Fibroblast of mammary gland (primary cell): ENCODE measurements at regions not wholly inside any gene's neighbourhood (a gene's known extent, or its start where the extent isn't known, plus 50 kb on each side); places are given as distances from the start of the nearest gene placed in this dataset.

Experiments used
- DNase-seq: peaks from one replicate; pipeline ENCODE4 v3.0.0-alpha.2; 2010; ENCODE audit warnings: low read depth
- H3K4me3 ChIP-seq: 2 replicates; pipeline ENCODE4 v1.5.1; 2011; ENCODE audit warnings: low read depth, mild to moderate bottlenecking, low read length, moderate library complexity; ENCODE audit not compliant: control insufficient read depth
- TF ChIP-seq, protein P1 (sequence below): conservative IDR thresholded peaks from 2 replicates; pipeline ENCODE4 v1.5.1; 2011; ENCODE audit warnings: low read depth, low read length, inconsistent platforms; ENCODE audit not compliant: control insufficient read depth, insufficient read depth

DNA sequence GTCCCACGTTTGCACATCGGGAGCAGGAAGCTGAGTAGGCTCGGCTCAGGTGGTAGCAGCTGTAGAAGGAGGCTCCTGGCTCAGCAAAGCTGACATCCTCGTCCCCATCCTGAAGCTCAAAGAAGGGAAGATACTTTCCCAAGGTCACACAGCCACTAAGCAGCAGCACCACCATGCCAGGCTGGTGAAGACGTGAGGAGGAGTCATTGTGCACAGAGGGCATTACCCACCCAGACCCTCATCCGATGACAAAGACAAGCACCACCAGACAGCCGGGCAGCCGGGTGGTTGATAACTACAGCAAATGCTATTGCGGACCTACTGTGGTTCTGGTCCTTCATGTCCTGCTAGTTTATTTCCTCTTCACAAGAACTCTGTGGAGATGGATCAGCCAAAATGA, 186.9 kb downstream of the MATN1 start:
- DNase-seq: no peak
- H3K4me3 ChIP-seq: no peak overlapping the region
- TF ChIP-seq, protein P1, sequence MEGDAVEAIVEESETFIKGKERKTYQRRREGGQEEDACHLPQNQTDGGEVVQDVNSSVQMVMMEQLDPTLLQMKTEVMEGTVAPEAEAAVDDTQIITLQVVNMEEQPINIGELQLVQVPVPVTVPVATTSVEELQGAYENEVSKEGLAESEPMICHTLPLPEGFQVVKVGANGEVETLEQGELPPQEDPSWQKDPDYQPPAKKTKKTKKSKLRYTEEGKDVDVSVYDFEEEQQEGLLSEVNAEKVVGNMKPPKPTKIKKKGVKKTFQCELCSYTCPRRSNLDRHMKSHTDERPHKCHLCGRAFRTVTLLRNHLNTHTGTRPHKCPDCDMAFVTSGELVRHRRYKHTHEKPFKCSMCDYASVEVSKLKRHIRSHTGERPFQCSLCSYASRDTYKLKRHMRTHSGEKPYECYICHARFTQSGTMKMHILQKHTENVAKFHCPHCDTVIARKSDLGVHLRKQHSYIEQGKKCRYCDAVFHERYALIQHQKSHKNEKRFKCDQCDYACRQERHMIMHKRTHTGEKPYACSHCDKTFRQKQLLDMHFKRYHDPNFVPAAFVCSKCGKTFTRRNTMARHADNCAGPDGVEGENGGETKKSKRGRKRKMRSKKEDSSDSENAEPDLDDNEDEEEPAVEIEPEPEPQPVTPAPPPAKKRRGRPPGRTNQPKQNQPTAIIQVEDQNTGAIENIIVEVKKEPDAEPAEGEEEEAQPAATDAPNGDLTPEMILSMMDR: no peak

- DNase-seq: no peak
Observed at GRCh38 chr1:30535595-30536325, 187.6 kb downstream of the MATN1 start.

GRCh38 chr1:30534551-30534940, 188.8 kb downstream of the MATN1 start:
- TF ChIP-seq, protein P1: no peak
- no peak overlapping the region for H3K4me3 ChIP-seq
- DNase-seq: no peak

More at GRCh38 chr1:30535595-30536325, 187.6 kb downstream of the MATN1 start:
- TF ChIP-seq, protein P1: no peak
- no peak overlapping the region for H3K4me3 ChIP-seq

DNA sequence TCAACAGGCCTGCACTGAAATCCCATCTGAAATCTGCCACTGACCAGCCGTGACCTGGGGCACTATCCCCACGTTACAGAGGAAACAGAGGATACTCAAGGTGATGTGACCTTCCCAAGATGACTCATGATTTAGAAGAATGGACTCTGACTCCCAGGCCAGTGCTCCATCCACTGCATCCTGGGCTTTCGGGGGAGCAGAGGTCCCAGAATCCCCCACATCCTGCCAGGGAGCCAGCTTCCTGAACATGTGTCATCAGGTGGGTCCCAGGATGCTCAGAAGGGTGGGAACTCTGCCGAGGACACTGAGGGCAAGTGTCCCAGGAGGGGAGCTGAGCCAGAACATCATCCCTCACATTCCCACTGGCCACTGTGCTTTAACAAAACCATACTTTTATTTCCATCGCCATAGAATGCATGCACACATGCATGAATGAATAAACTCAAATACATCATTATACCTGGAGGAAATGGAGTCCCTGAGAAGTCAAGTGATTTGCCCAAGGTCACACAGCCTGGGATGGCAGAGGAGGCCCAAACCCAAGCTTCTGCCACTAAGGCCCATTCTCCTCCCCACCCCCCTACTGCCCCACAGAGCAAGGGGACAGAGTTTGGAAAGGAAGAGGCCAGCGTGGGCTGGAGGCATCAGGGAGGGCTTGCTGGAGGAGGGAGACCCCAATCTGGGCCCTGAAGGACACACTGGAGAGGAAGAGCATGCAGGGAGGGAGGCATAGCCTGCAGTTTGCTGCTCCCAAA, 189.4 kb downstream of the MATN1 start:
- DNase-seq: no peak
- H3K4me3 ChIP-seq: no peak overlapping the region
- TF ChIP-seq, protein P1: no peak

DNA sequence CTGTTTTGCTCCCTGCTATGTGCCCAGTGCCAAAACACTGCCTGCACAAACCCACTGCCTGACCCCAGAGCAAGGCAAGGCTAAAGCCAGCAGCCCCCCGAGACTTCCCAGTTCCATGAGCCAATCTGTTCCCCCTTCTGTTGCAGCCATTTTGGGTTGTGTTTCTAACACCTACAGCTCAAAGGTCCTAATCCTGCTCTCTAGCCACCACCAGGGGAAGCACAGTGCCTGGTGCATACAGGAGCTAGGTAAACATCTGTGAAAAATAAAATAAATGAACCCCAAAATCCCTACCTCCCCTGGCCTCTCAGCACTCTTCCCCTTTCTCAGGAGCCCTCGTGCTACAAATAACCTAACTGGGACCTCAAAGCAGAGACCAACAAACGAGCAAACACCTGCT, 190.2 kb downstream of the MATN1 start:
- no peak for DNase-seq
- no peak overlapping the region for H3K4me3 ChIP-seq
- TF ChIP-seq, protein P1: no peak

- DNase-seq: no peak
- no peak overlapping the region for H3K4me3 ChIP-seq
- TF ChIP-seq, protein P1: no peak
Observed at GRCh38 chr1:30532621-30533020, 190.8 kb downstream of the MATN1 start.
